ENCODE measurements at regions not wholly inside any gene's neighbourhood (a gene's known extent, or its start where the extent isn't known, plus 50 kb on each side); places are given as distances from the start of the nearest gene placed in this dataset.

GRCh38 chr10:25738776-25739175 lies 195.3 kb upstream of the MYO3A start:
- intact Hi-C loops (cut with micrococcal nuclease), result no loop called here
- Mint-ChIP-seq H3K4me3 (no peak overlapping the region), H3K27me3 (peaks cover 4% of the 10 kb centered on the region), H3K9me3 (peaks cover 5% of the 10 kb centered on the region), H3K36me3 (ENCODE audit: low read depth) (no peaks in the 10 kb centered on the region), H3K4me1 (ENCODE audit: low read depth) (no peaks in the 10 kb centered on the region), H3K27ac (no peak overlapping the region)
- ATAC-seq, result no peak
- no peak for DNase-seq
- TF ChIP-seq CTCF (IDR thresholded peaks at IDR 0.05), result no peak
- ChIA-PET POLR2A (no interaction called here), CTCF (no interaction called here)

GRCh38 chr10:25743832-25744231 lies 190.2 kb upstream of the MYO3A start:
- Mint-ChIP-seq H3K36me3 (ENCODE audit: low read depth) (no peaks in the 10 kb centered on the region), H3K4me3 (no peak overlapping the region), H3K27ac (no peak overlapping the region), H3K4me1 (ENCODE audit: low read depth) (no peaks in the 10 kb centered on the region), H3K27me3 (peaks cover 1% of the 10 kb centered on the region), H3K9me3 (no peaks in the 10 kb centered on the region)
- intact Hi-C loops (cut with micrococcal nuclease), result no loop called here
- ChIA-PET CTCF (no interaction called here), POLR2A (no interaction called here)
- no peak for DNase-seq
- no peak for ATAC-seq
- TF ChIP-seq CTCF (IDR thresholded peaks at IDR 0.05), result no peak

GRCh38 chr10:25744574-25744973 lies 189.5 kb upstream of the MYO3A start:
- TF ChIP-seq CTCF (IDR thresholded peaks at IDR 0.05), result no peak
- ChIA-PET CTCF (no interaction called here), POLR2A (no interaction called here)
- Mint-ChIP-seq H3K27me3 (peaks cover 1% of the 10 kb centered on the region), H3K27ac (no peak overlapping the region), H3K4me3 (no peak overlapping the region), H3K9me3 (no peaks in the 10 kb centered on the region), H3K4me1 (ENCODE audit: low read depth) (no peaks in the 10 kb centered on the region), H3K36me3 (ENCODE audit: low read depth) (no peaks in the 10 kb centered on the region)
- ATAC-seq (no peak), DNase-seq (no peak)
- intact Hi-C loops (cut with micrococcal nuclease), result no loop called here

- intact Hi-C loops (cut with micrococcal nuclease), result no loop called here
- no peaks in the 10 kb centered on the region for H3K4me1 Mint-ChIP-seq (ENCODE audit: low read depth)
- DNase-seq, result no peak
- POLR2A ChIA-PET, result no interaction called here
- CTCF ChIA-PET, result no interaction called here
- H3K27me3 Mint-ChIP-seq, result peaks cover 1% of the 10 kb centered on the region
- TF ChIP-seq CTCF (IDR thresholded peaks at IDR 0.05), result no peak
- H3K27ac Mint-ChIP-seq, result no peak overlapping the region
- no peak overlapping the region for H3K4me3 Mint-ChIP-seq
- no peaks in the 10 kb centered on the region for H3K36me3 Mint-ChIP-seq (ENCODE audit: low read depth)
- no peaks in the 10 kb centered on the region for H3K9me3 Mint-ChIP-seq
- ATAC-seq, result no peak
Measured at GRCh38 chr10:25745976-25746375, 188.1 kb upstream of the MYO3A start.

GRCh38 chr10:25747084-25747483 lies 186.9 kb upstream of the MYO3A start:
- TF ChIP-seq CTCF (IDR thresholded peaks at IDR 0.05), result no peak
- Mint-ChIP-seq H3K4me1 (ENCODE audit: low read depth) (no peaks in the 10 kb centered on the region), H3K27ac (no peak overlapping the region), H3K9me3 (no peaks in the 10 kb centered on the region), H3K27me3 (no peaks in the 10 kb centered on the region), H3K4me3 (no peak overlapping the region), H3K36me3 (ENCODE audit: low read depth) (no peaks in the 10 kb centered on the region)
- intact Hi-C loops (cut with micrococcal nuclease), result no loop called here
- DNase-seq (no peak), ATAC-seq (no peak)
- ChIA-PET POLR2A (no interaction called here), CTCF (no interaction called here)
